Progenitor cell of endocrine pancreas (in vitro differentiated cells): ENCODE measurements at regions not wholly inside any gene's neighbourhood (a gene's known extent, or its start where the extent isn't known, plus 50 kb on each side); places are given as distances from the start of the nearest gene placed in this dataset.

ENCODE experiments used
- DNase-seq: peaks from one replicate; pipeline ENCODE4 v3.0.0; 2021; ENCODE audit warnings: low spot score; ENCODE audit not compliant: unreplicated experiment
- H3K27ac Mint-ChIP-seq: 2 replicates; pipeline ENCODE4 v1.8.0; 2021; ENCODE audit warnings: mild to moderate bottlenecking, moderate library complexity, mixed read lengths
- H3K27me3 Mint-ChIP-seq: 2 replicates; pipeline ENCODE4 v1.8.0; 2021; ENCODE audit warnings: mixed read lengths
- H3K36me3 Mint-ChIP-seq: 2 replicates; pipeline ENCODE4 v1.8.0; 2022; ENCODE audit warnings: mixed read lengths; ENCODE audit not compliant: insufficient read depth
- H3K4me1 Mint-ChIP-seq: 2 replicates; pipeline ENCODE4 v1.8.0; 2021; ENCODE audit warnings: low read depth, mixed read lengths
- H3K4me3 Mint-ChIP-seq: 2 replicates; pipeline ENCODE4 v1.8.0; 2021; ENCODE audit warnings: low read depth, mild to moderate bottlenecking, moderate library complexity, mixed read lengths
- H3K9me3 Mint-ChIP-seq: 2 replicates; pipeline ENCODE4 v1.8.0; 2021; ENCODE audit warnings: low read depth, mixed read lengths
- TF ChIP-seq, protein P1 (sequence below): fragments of 200-600 bp; sonication (generic); IDR thresholded peaks from one replicate; pipeline ENCODE4 v1.5.0; 2021; ENCODE audit warnings: antibody characterized with exemption, mild to moderate bottlenecking; ENCODE audit not compliant: unreplicated experiment

DNA sequence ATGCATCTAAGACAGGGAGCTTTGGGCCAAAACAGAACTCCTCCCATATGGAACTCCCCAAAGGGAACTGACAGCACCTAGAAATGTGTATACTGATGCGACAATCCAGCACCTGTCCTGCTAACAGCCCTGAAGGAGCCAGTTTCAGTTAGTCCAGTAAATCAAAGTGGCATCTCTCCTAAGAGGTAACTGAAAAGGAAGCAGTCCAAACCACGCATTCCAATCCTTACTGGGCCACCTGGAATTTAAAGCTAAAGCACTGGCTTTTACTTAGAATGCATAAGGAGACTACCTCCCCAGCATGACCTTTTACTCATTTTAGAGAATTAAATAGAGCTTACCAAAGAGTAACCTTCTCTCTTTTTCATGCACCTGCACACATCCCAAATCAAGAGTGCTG is 586.8 kb upstream of the PITX2 start:
- Mint-ChIP-seq H3K9me3 (no peaks in the 10 kb centered on the region), H3K4me3 (no peak overlapping the region), H3K27ac (no peak overlapping the region), H3K4me1 (peaks cover 11% of the 10 kb centered on the region), H3K36me3 (no peaks in the 10 kb centered on the region), H3K27me3 (no peaks in the 10 kb centered on the region)
- no peak for DNase-seq
- TF ChIP-seq, protein P1, sequence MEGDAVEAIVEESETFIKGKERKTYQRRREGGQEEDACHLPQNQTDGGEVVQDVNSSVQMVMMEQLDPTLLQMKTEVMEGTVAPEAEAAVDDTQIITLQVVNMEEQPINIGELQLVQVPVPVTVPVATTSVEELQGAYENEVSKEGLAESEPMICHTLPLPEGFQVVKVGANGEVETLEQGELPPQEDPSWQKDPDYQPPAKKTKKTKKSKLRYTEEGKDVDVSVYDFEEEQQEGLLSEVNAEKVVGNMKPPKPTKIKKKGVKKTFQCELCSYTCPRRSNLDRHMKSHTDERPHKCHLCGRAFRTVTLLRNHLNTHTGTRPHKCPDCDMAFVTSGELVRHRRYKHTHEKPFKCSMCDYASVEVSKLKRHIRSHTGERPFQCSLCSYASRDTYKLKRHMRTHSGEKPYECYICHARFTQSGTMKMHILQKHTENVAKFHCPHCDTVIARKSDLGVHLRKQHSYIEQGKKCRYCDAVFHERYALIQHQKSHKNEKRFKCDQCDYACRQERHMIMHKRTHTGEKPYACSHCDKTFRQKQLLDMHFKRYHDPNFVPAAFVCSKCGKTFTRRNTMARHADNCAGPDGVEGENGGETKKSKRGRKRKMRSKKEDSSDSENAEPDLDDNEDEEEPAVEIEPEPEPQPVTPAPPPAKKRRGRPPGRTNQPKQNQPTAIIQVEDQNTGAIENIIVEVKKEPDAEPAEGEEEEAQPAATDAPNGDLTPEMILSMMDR, result no peak

DNA sequence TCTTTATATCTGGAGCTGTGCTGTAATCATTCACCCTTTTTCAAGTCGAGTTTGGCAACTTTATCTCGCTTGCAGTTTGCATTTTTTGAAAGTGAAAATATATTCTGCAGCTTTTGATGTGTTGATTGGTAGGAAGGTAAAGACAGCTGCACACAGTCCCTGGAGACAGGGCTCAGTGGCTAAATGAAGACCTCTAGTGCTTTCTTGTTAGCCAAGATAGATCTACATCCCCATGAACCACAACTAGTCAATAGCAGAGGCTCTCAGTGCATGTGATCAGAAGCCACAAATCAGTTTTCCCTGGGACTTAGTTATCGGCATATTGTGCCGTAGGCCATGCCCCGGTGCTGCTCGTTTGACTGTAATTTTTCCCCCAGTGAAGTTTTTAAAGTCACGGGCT is 587.7 kb upstream of the PITX2 start:
- Mint-ChIP-seq H3K4me1 (peaks cover 10% of the 10 kb centered on the region), H3K4me3 (no peak overlapping the region), H3K9me3 (no peaks in the 10 kb centered on the region), H3K27me3 (no peaks in the 10 kb centered on the region), H3K27ac (no peak overlapping the region), H3K36me3 (no peaks in the 10 kb centered on the region)
- TF ChIP-seq, protein P1, result no peak
- no peak for DNase-seq

DNA sequence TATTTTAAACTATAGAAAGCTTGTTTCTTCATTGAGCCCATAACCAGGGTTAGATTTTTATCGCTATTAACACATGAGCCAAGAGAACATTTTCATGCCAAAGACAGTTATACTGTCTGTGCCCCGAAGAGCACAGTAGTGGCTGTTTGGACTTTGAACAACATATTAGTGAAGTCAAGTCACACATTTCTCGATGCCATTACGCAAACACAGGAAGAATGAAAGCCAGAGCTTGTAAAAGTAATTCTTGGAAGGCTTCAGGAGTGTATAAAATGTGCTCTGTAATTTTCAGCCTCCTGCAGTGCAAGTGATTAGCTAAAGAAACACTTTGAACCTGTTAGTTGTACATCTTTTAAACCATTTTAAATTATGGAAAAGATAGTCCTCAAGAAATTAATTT is 590.7 kb upstream of the PITX2 start:
- TF ChIP-seq, protein P1, result no peak
- Mint-ChIP-seq H3K4me3 (no peak overlapping the region), H3K36me3 (no peaks in the 10 kb centered on the region), H3K27me3 (no peaks in the 10 kb centered on the region), H3K27ac (no peak overlapping the region), H3K4me1 (peaks cover 10% of the 10 kb centered on the region), H3K9me3 (no peaks in the 10 kb centered on the region)
- no peak for DNase-seq

DNA sequence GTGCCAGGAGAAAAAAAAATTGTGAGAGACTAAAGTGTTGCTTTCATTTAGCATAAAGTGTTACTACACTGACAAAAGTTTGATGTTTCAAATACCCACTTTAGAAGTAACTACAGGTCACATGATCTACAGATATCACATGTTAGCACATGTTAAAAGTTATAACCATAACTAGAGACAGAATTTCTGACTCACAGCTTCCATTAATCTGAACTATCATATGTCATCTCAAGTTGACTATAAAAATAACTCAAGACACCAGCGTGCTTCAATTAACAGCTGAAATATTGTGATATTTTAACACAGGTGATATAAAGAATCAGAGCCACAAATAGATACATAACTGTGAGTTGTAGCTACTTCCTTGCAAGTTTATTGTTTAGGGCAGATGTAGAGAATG is 591.5 kb upstream of the PITX2 start:
- TF ChIP-seq, protein P1, result no peak
- no peaks in the 10 kb centered on the region for H3K9me3 Mint-ChIP-seq
- no peaks in the 10 kb centered on the region for H3K27me3 Mint-ChIP-seq
- H3K36me3 Mint-ChIP-seq, result no peaks in the 10 kb centered on the region
- H3K4me3 Mint-ChIP-seq, result no peak overlapping the region
- H3K27ac Mint-ChIP-seq, result no peak overlapping the region
- no peak for DNase-seq
- peaks cover 10% of the 10 kb centered on the region for H3K4me1 Mint-ChIP-seq

DNA sequence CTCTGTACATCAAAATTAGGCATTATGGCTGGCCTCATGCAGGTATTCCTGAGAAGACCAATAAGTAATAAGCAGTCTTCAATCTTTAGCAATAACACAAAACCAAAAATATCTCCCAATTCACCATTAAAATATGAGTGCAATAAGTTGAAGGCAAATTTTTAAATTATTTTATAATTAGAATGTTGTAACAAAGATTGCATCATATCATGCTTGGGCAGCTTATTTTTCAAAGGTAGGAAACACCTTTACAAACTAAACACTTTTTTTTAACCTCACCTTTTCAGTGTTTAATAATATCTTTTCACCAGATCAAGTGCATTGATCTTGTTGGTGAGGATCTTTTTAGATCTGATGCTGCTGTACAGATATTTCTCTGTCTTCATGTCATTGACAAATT is 592.9 kb upstream of the PITX2 start:
- DNase-seq, result no peak
- no peaks in the 10 kb centered on the region for H3K9me3 Mint-ChIP-seq
- TF ChIP-seq, protein P1, result no peak
- H3K4me1 Mint-ChIP-seq, result peaks cover 5% of the 10 kb centered on the region
- no peaks in the 10 kb centered on the region for H3K27me3 Mint-ChIP-seq
- H3K27ac Mint-ChIP-seq, result no peak overlapping the region
- no peaks in the 10 kb centered on the region for H3K36me3 Mint-ChIP-seq
- H3K4me3 Mint-ChIP-seq, result no peak overlapping the region
